H1 (cell line): ENCODE measurements at regions not wholly inside any gene's neighbourhood (a gene's known extent, or its start where the extent isn't known, plus 50 kb on each side); places are given as distances from the start of the nearest gene placed in this dataset.
"Not testable (repeated sequence)": the region's sequence is repeated elsewhere in the genome, so short reads cannot be mapped to it uniquely, and the experiment has no call there.

Source experiments
- CTCF ChIA-PET: fragments of 300-600 bp; sonication (Branson Sonifier 250); formaldehyde crosslinking; loops from one replicate; lab custom pipeline; 2021; ENCODE audit not compliant: partially characterized antibody; lab: Charles Lee
- POLR2A ChIA-PET: fragments of 300-600 bp; sonication (Branson Sonifier 250); formaldehyde crosslinking; loops from one replicate; lab custom pipeline; 2021; ENCODE audit warnings: inconsistent platforms; ENCODE audit not compliant: partially characterized antibody; lab: Charles Lee
- DNase-seq, 2 experiments: peaks; one replicate each; pipeline versions ENCODE4 v3.0.0 to v3.0.0-alpha.2; 2010 to 2022; ENCODE audit warnings: low spot score in 2 of 2, low read depth in 1 of 2, mixed read lengths in 1 of 2
- FAIRE-seq: peaks from 2 replicates; lab custom pipeline; 2011; peaks lifted over from hg19 to GRCh38; lab: Jason Lieb, UNC
- H2AFZ ChIP-seq: 2 replicates; pipeline ENCODE4 v1.8.1; 2012; ENCODE audit warnings: low read length, inconsistent platforms
- H2AK5ac ChIP-seq: 2 replicates; pipeline ENCODE4 v1.6.1; 2013; ENCODE audit warnings: low read depth, low read length
- H2BK120ac ChIP-seq: replicated peaks from 2 replicates; pipeline ENCODE3; 2013; ENCODE audit warnings: low read depth, low read length, inconsistent platforms
- H2BK12ac ChIP-seq: 2 replicates; pipeline ENCODE4 v1.6.1; 2013; ENCODE audit warnings: low read depth, low read length
- H2BK15ac ChIP-seq: 2 replicates; pipeline ENCODE4 v1.6.1; 2013; ENCODE audit warnings: low read length
- H2BK20ac ChIP-seq: 2 replicates; pipeline ENCODE4 v1.6.1; 2013; ENCODE audit warnings: low read length
- H2BK5ac ChIP-seq: 2 replicates; pipeline ENCODE4 v1.6.1; 2013; ENCODE audit warnings: low read depth, low read length
- H3K14ac ChIP-seq: 2 replicates; pipeline ENCODE4 v1.6.1; 2013; ENCODE audit warnings: inconsistent platforms; ENCODE audit not compliant: insufficient read length
- H3K18ac ChIP-seq: 2 replicates; pipeline ENCODE4 v1.6.1; 2013; ENCODE audit warnings: low read length; ENCODE audit errors: extremely low read depth
- H3K23ac ChIP-seq: 2 replicates; pipeline ENCODE4 v1.6.1; 2013; ENCODE audit warnings: inconsistent platforms; ENCODE audit not compliant: insufficient read length
- H3K23me2 ChIP-seq: 2 replicates; pipeline ENCODE4 v1.6.1; 2013; ENCODE audit warnings: low read depth, low read length
- H3K27ac ChIP-seq: 2 replicates; pipeline ENCODE4 v1.6.1; 2011; ENCODE audit warnings: low read depth, low read length, inconsistent platforms
- H3K27me3 ChIP-seq, 4 experiments: replicated peaks in 1 of 4; 1 replicate in 1 of 4; 2 replicates in 3 of 4; pipeline versions ENCODE4 v1.6.1 to v1.8.1; 2011 to 2013; ENCODE audit warnings: low read length in 3 of 4, mild to moderate bottlenecking in 3 of 4, inconsistent platforms in 2 of 4, mixed read lengths in 2 of 4, moderate library complexity in 1 of 4; ENCODE audit not compliant: control insufficient read depth in 3 of 4, insufficient read depth in 3 of 4; ENCODE audit errors: extremely low read depth in 1 of 4
- H3K36me3 ChIP-seq, 4 experiments: 2 replicates each; pipeline versions ENCODE4 v1.6.1 to v1.8.1; 2011 to 2013; ENCODE audit warnings: mild to moderate bottlenecking in 4 of 4, low read length in 3 of 4, moderate library complexity in 2 of 4, control low read depth in 1 of 4, inconsistent platforms in 1 of 4; ENCODE audit not compliant: insufficient read depth in 4 of 4, control insufficient read depth in 2 of 4
- H3K4ac ChIP-seq: replicated peaks from 2 replicates; pipeline ENCODE3; 2013; ENCODE audit warnings: low read length, low read depth, mixed read lengths, inconsistent platforms; ENCODE audit not compliant: insufficient read length
- H3K4me1 ChIP-seq, 4 experiments: replicated peaks in 1 of 4; 1 replicate in 1 of 4; 2 replicates in 3 of 4; pipeline versions ENCODE4 v1.6.1 to v1.8.1; 2011 to 2013; ENCODE audit warnings: low read length in 3 of 4, inconsistent platforms in 2 of 4, mixed read lengths in 1 of 4; ENCODE audit not compliant: insufficient read depth in 4 of 4, control insufficient read depth in 3 of 4
- H3K4me2 ChIP-seq, 2 experiments: 2 replicates each; pipeline versions ENCODE4 v1.6.1 to v1.8.1; 2011 to 2013; ENCODE audit warnings: low read depth in 2 of 2, low read length in 2 of 2, control low read depth in 1 of 2, inconsistent platforms in 1 of 2, mild to moderate bottlenecking in 1 of 2; ENCODE audit not compliant: insufficient read depth in 1 of 2
- H3K4me3 ChIP-seq, 4 experiments: fragments of 200-600, 300-600 bp in 1 of 4; sonication (generic), shearing (Covaris generic), sonication (Bioruptor Twin) in 1 of 4; 2 replicates each; pipeline versions ENCODE4 v1.5.1 to v1.8.1; 2011 to 2016; ENCODE audit warnings: low read length in 4 of 4, low read depth in 3 of 4, control low read depth in 2 of 4, inconsistent platforms in 2 of 4, mild to moderate bottlenecking in 2 of 4, mixed read lengths in 1 of 4, moderate library complexity in 1 of 4; ENCODE audit not compliant: insufficient read depth in 2 of 4; ENCODE audit errors: extremely low read depth in 1 of 4
- H3K56ac ChIP-seq: replicated peaks from 2 replicates; pipeline ENCODE3; 2013; ENCODE audit warnings: low read depth, mild to moderate bottlenecking, mixed read lengths, low read length, inconsistent platforms; ENCODE audit not compliant: insufficient read length
- H3K79me1 ChIP-seq: 2 replicates; pipeline ENCODE4 v1.6.1; 2013; ENCODE audit warnings: low read depth, low read length, control low read depth
- H3K79me2 ChIP-seq, 2 experiments: 2 replicates each; pipeline versions ENCODE4 v1.6.1 to v1.8.1; 2012 to 2013; ENCODE audit warnings: low read length in 2 of 2, mild to moderate bottlenecking in 2 of 2, inconsistent platforms in 1 of 2; ENCODE audit not compliant: insufficient read depth in 2 of 2, control insufficient read depth in 1 of 2
- H3K9ac ChIP-seq, 4 experiments: replicated peaks in 1 of 4; 1 replicate in 1 of 4; 2 replicates in 3 of 4; pipeline versions ENCODE4 v1.6.1 to v1.8.1; 2011 to 2013; ENCODE audit warnings: low read depth in 3 of 4, low read length in 3 of 4, control low read depth in 2 of 4, mild to moderate bottlenecking in 2 of 4, moderate library complexity in 2 of 4, inconsistent platforms in 1 of 4; ENCODE audit errors: extremely low read depth in 1 of 4
- H3K9me3 ChIP-seq, 2 experiments: 2 replicates each; pipeline versions ENCODE4 v1.6.1 to v1.8.1; 2012 to 2013; ENCODE audit warnings: mild to moderate bottlenecking in 2 of 2, moderate library complexity in 2 of 2, control low read depth in 1 of 2, inconsistent platforms in 1 of 2, low read depth in 1 of 2, low read length in 1 of 2, mixed read lengths in 1 of 2; ENCODE audit not compliant: insufficient read depth in 2 of 2
- H4K20me1 ChIP-seq, 2 experiments: replicated peaks in 1 of 2; 2 replicates each; pipeline versions ENCODE3 to v1.8.1; 2011 to 2013; ENCODE audit warnings: inconsistent platforms in 2 of 2, low read length in 2 of 2, mild to moderate bottlenecking in 1 of 2; ENCODE audit not compliant: insufficient read depth in 2 of 2, control insufficient read depth in 1 of 2
- H4K5ac ChIP-seq: 2 replicates; pipeline ENCODE4 v1.6.1; 2013; ENCODE audit warnings: low read length, low read depth, mixed read lengths, inconsistent platforms; ENCODE audit not compliant: insufficient read length
- H4K8ac ChIP-seq: 2 replicates; pipeline ENCODE4 v1.8.0; 2013; ENCODE audit warnings: mild to moderate bottlenecking, moderate library complexity, low read length, inconsistent platforms; ENCODE audit not compliant: insufficient read depth; ENCODE audit errors: extremely low read depth
- H4K91ac ChIP-seq: replicated peaks from 2 replicates; pipeline ENCODE3; 2013; ENCODE audit warnings: low read length, mixed read lengths, inconsistent platforms; ENCODE audit not compliant: insufficient read length
- WGBS, 2 experiments: shearing (Covaris generic) in 1 of 2; methylation state at CpG; one replicate each; pipeline versions ENCODE4 v1.1.6 to v1.1.7; 2013 to 2015; ENCODE audit warnings: low lambda C conversion rate in 2 of 2, mixed read lengths in 2 of 2, inconsistent platforms in 1 of 2, low coverage in 1 of 2, missing lambda C conversion rate in 1 of 2; ENCODE audit not compliant: insufficient replicate concordance in 2 of 2, insufficient coverage in 1 of 2, insufficient read length in 1 of 2; ENCODE audit errors: extremely low coverage in 1 of 2, missing lambda C conversion rate in 1 of 2; 5-methylcytosine and 5-hydroxymethylcytosine counted together

DNA sequence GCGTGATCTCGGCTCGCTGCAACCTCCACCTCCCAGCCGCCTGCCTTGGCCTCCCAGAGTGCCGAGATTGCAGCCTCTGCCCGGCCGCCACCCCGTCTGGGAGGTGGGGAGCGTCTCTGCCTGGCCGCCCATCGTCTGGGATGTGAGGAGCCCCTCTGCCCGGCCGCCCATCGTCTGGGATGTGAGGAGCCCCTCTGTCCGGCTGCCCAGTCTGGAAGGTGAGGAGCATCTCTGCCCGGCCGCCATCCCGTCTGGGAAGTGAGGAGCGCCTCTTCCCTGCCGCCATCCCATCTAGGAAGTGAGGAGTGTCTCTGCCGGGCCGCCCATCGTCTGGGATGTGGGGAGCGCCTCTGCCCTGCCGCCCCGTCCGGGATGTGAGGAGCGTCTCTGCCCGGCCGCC, 56.9 kb upstream of the FOXE1 start:
- H3K23me2 ChIP-seq, H2BK120ac ChIP-seq, H3K9ac ChIP-seq, H3K79me2 ChIP-seq, H3K4me3 ChIP-seq, H3K4me2 ChIP-seq, H3K4ac ChIP-seq, DNase-seq, H2AK5ac ChIP-seq, H3K4me1 ChIP-seq, H3K18ac ChIP-seq, H4K8ac ChIP-seq, H4K91ac ChIP-seq, H4K20me1 ChIP-seq, H3K36me3 ChIP-seq, H2BK20ac ChIP-seq, H3K27ac ChIP-seq, H2BK5ac ChIP-seq, H3K27me3 ChIP-seq, H2BK12ac ChIP-seq, CTCF ChIA-PET, H3K56ac ChIP-seq, H2AFZ ChIP-seq, POLR2A ChIA-PET, H3K79me1 ChIP-seq, H2BK15ac ChIP-seq, H3K14ac ChIP-seq, FAIRE-seq, H3K23ac ChIP-seq, H4K5ac ChIP-seq: not testable (repeated sequence)
- peaks cover 8 to 10% of the 10 kb centered on the region in 2 experiments; a peak in 3 of 4 replicates for H3K9me3 ChIP-seq
- 92% methylated on average over 8 of the region's 30 CpGs; no CpG with 5 or more reads in 1 of the 2 experiments for WGBS, 2 experiments
